ENCODE measurements at regions not wholly inside any gene's neighbourhood (a gene's known extent, or its start where the extent isn't known, plus 50 kb on each side); places are given as distances from the start of the nearest gene placed in this dataset.

DNA sequence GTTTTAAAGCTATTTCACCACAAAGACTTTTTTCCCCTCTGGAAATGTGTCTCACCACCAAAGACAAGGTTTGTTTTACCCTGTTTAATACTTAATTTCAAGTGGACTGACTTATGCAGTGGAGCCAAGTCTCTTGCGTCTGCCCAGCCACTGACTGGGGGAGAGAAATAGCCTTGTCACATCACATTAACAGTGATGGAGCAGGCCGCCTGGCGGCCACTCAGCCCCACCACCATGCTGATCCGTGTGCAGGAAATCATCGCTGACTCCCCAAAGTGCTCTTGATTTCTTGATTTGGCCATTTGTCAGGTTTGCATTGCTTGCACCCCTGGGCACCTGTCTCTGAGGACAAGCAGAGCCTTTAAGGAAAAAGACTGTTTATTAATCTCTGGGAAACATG, 334.1 kb downstream of the GLRX3 start:
- DNase-seq, result no peak

DNA sequence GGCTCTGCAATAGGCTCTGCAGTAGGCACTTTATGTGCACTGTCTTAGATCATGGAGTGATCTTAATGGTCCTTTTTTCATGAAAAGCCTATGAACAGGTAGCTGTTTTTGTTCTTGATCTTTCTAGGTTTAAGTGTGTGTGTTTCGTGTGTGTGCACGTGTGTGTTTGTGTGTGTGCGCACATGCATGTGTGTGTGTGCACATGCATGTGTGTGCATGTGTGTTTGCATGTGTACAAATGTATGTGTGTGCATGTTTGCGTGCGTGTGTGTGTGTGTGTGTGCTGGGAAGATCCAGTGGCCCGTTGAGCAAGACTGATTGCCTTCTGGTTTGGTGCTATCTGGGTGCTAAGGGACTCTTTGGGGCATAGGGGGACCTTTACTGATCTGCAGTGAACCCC, 334.8 kb downstream of the GLRX3 start:
- DNase-seq, result no peak

GRCh38 chr10:130471486-130471885, 335.3 kb downstream of the GLRX3 start:
- no peak for DNase-seq

DNA sequence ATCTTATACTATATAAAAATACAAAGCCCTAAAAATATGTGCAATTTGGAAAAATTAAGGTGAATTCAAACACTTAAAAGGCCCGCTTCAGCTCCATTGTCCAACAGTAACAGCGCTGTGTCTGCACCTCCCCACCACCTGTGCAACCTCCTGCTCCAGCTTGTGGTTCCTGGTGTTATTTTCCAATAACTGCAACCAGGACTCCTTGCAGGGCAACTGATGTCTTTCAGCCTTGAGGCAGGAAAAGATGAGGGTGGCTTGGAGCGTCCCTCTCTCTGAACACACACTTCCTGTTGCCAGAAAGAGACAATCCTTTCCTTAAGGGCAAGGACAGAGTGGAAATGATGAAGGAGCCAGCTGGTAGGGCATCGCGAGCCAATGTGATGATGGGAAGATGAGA, 336.0 kb downstream of the GLRX3 start:
- DNase-seq, result no peak

DNA sequence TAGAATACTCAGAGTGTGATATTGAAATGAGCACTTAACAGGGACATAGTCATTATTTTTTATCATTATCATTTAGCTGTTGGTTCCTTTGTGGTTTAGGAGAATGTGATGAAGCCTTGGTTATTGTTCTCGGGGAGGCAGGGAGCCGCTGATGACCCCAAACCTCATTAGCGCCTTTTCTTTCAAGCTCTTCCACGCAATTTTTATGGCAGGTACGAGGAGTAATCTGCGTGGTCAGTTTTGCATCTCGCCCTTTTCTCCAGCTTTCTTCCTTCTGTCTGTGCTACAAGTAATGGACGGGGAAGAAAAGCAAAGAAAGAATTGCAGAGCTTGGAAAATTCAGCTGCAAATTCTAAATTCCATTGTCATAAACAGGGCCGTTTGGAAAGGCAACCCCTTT, 338.4 kb downstream of the GLRX3 start:
- DNase-seq, result no peak

- DNase-seq, result no peak
Observed at GRCh38 chr10:130477360-130477759, 341.2 kb downstream of the GLRX3 start.

GRCh38 chr10:130479146-130479545, 343.0 kb downstream of the GLRX3 start:
- no peak for DNase-seq

GRCh38 chr10:130479926-130480325, 343.7 kb downstream of the GLRX3 start:
- DNase-seq, result no peak

DNA sequence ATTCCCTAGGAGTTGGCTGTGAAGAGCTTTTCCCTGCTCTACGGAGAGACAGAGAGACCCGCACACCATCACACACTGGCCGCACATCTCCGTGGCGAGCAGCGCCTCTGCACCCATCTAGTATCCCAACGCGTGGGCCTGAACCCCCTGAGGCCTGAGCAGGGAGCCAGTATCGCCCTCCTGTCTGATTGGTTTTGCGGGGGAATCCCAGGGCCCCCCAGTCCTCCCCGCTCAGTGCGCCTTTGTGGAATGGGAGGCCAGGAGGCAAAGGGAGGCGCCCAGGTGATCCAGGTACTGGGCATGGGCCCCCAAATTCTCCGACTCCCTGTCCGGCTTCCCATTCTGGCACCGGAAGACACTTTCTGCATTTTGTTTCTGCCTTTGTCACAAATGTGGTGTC, 344.3 kb downstream of the GLRX3 start:
- no peak for DNase-seq

GRCh38 chr10:130481076-130481930, 345.1 kb downstream of the GLRX3 start:
- DNase-seq, result no peak

- no peak for DNase-seq
Observed at GRCh38 chr10:130481936-130482335, 345.7 kb downstream of the GLRX3 start.

DNA sequence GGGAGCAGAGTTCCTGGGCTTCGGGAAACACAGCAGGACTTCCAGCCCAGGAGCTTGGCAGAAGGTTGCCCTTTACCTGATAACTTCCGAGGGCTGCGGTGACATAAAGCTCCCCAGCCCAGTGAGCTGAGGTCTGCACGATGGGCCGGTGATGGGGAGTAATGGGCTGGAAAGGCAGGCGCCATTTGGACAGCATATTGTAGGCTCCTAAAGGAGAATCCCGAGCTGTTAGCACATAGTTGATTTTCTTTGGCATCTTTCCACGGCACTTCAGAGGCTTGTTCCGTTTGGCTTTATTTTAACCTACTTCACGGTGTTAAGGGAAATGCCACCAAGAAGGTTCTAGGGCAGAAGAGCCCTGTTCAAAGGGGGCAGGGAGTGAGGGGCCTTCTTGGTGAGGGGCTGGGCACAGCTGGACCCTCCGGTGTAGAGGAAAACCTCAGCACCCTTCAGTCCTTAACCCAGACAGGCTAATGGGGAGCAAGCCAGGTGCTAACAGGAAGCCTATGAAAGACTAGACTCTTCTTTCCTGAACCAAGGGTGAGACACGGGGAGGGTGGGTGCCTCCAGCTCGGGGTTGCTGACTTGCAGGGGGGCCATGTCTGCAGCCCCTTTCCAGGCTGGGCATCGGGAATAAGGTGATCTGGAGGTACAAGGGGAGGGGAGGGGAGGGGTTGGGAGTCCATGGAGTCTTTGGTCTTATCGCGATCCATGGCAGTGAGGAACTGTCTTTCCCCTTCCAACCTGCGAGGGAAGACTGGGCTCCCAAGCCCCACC, 347.7 kb downstream of the GLRX3 start:
- DNase-seq, result no peak

DNA sequence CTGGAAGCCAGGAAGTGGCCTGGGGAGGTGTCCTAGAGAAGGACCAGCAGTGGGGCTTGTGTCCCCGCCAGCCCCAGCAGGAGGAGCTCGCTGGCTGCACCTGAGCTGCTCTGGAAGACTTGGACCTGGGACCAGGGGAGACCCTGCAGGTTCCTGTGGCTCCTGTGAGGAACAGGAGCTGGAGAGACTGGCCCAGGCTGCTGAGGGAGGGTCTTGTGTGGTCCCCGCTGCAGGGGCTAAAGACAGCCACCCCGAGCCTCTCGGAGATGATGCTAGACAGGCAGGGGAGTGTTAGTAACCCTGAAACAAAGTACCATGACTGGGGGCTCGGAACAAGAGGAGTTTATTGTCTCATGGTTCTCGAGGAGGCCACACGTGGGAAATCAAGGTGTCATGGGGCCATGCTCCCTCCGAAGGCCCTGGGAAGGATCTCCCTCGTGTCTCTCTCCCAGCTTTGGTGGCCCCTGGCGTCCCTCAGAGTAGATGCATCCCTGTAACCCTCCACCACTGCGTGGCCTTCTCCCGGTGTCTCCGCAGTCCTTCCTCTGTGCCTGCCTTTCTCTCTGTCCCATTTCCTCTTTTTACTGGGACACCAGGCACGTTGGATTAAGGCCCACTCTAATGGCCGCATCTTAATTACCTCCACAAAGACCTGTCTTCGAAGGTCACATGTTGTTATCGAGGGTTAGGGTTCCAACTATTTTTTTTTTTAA, 348.4 kb downstream of the GLRX3 start:
- DNase-seq, result no peak

DNA sequence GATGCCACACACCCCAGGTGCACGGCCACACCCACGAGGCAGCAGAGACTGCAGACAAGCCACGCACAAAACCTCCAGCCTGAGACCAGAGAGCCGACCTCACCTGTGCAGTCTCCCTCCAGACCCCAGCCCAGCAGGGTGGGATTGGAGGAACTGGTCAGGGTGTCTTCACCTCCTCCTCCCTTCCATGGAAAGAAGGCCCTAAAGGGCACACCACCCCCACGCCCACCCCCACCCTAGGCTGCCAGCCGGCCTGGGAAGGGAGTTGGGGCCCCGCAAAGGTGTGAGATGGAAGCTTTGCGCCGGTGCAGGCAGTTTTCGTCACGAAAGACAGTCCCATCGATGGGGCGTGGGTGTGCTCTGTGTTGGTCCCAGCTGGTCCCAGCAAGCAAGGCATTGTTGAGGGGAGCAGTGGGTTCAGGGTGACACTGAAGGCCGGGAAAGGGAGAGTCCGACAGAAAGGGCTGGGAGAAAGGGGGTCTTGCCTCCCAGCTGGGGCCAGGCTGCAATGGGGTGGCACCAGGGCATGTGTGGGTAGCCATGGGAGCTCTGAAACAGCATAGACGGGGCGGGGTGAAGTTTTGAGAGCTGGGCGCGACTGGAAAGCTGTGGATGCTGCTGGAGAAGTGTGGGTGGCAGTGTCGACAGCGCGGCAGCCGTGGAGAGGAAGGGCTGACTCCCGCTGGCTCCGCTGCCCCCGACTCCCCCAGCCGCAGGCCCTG, 349.2 kb downstream of the GLRX3 start:
- no peak for DNase-seq

- no peak for DNase-seq
Observed at GRCh38 chr10:130485958-130486895, 350.0 kb downstream of the GLRX3 start.

DNA sequence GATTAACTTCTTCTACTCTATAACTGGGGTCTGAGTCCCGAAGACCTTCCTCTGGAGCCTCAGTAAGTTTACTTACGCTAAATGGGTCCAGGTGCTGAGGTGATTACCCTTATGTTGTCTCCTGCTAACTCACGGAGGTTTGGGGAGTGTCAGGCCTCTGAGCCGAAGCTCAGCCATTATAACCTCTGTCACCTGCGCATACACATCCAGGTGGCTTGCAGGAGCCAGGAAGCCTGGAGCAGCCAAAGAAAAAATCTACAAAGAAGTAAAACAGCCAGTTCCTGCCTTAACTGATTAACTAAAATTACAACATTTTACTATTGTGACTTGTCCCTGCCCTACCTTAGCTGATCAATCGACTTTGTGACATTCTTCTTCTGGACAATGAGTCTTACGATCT, 350.7 kb downstream of the GLRX3 start:
- DNase-seq, result no peak

- no peak for DNase-seq
Observed at GRCh38 chr10:130487566-130487965, 351.4 kb downstream of the GLRX3 start.

- no peak for DNase-seq
Observed at GRCh38 chr10:130489891-130490290, 353.7 kb downstream of the GLRX3 start.

DNA sequence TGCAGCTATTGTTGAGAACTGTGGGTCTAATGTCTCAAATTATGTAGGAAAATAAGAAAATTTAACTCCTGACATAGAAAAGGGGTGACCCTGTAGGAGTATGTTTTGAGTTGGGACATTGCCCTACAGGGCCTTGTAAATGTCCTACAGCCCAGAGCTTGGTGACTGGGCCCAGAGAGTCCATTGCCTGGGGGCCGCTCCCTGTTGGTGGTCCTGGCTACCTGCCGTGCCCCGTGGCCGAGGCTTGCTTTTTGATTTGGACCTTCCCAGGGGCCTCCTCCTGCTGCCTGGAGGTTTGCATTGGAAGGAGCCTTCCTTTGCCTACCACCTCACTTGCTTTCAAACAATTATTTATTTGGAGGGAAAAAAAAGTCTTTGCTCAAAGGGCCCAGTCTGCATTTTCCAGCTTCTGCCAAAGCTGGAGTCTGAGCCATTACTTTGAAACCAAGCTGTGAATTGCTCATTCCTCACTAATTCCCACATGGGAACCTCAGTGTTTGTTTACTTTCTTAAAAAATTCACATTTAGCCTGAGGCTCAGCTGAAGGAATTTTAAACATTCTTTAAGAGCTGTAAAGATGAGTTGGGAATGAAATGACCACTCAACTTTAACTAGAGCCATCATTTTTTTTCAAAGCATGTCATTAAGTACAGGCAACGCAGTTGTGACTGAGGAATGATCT, 355.0 kb downstream of the GLRX3 start:
- DNase-seq, result no peak

DNA sequence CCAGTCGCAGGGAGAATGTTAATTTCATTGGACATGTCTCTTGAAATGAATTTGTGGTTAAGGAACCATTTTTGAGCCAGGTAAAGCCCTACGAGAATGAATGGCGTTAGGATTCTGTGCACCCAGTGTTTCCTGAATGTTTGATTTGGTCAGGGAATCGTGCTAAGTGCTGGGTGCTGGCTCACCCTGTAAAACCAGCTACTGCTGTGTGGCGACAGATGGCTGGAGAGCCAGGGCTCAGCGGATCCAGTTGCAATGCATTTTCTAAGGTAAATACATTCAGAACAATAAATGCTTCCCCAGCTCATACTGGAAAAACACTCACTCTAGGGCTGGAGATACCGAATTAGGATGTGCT, 355.5 kb downstream of the GLRX3 start:
- no peak for DNase-seq

- no peak for DNase-seq
Observed at GRCh38 chr10:130492266-130492934, 356.2 kb downstream of the GLRX3 start.

Measured in hippocampal formation (tissue), 2 donors.